ENCODE measurements at regions not wholly inside any gene's neighbourhood (a gene's known extent, or its start where the extent isn't known, plus 50 kb on each side); places are given as distances from the start of the nearest gene placed in this dataset.

GRCh38 chr12:116674643-116675183 lies 63.2 kb downstream of the SPRING1 start:
- Histone ChIP-seq H3F3A (ENCODE audit: low read length, unreplicated experiment) (no peaks in the 10 kb centered on the region), H3K4me2 (ENCODE audit: low read length) (no peak overlapping the region), H3K9me3 (ENCODE audit: low read length) (no peaks in the 10 kb centered on the region), H3K9ac (ENCODE audit: low read length) (no peak overlapping the region), H3K4me3 (ENCODE audit: low read length) (no peak overlapping the region), H3K36me3 (ENCODE audit: low read depth, low read length) (no peaks in the 10 kb centered on the region), H3K27me3 (ENCODE audit: low read length) (no peaks in the 10 kb centered on the region), H3K4me1 (ENCODE audit: insufficient read depth, low read length) (no peaks in the 10 kb centered on the region; the same call in 1 of the 2 replicates), H2AFZ (ENCODE audit: low read length) (no peak overlapping the region), H3K27ac (ENCODE audit: low read length) (no peak overlapping the region), H4K20me1 (ENCODE audit: low read length) (no peaks in the 10 kb centered on the region), H3K9me2 (replicated peaks; ENCODE audit: low read length) (no peaks in the 10 kb centered on the region), H3K79me2 (ENCODE audit: low read length) (no peaks in the 10 kb centered on the region)
- DNase-seq (no peak), ATAC-seq (no peak)
- ChIA-PET CTCF (no interaction called here), POLR2A (ENCODE audit: unreplicated experiment) (no interaction called here)
- TF ChIP-seq, protein P1, sequence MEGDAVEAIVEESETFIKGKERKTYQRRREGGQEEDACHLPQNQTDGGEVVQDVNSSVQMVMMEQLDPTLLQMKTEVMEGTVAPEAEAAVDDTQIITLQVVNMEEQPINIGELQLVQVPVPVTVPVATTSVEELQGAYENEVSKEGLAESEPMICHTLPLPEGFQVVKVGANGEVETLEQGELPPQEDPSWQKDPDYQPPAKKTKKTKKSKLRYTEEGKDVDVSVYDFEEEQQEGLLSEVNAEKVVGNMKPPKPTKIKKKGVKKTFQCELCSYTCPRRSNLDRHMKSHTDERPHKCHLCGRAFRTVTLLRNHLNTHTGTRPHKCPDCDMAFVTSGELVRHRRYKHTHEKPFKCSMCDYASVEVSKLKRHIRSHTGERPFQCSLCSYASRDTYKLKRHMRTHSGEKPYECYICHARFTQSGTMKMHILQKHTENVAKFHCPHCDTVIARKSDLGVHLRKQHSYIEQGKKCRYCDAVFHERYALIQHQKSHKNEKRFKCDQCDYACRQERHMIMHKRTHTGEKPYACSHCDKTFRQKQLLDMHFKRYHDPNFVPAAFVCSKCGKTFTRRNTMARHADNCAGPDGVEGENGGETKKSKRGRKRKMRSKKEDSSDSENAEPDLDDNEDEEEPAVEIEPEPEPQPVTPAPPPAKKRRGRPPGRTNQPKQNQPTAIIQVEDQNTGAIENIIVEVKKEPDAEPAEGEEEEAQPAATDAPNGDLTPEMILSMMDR (conservative IDR thresholded peaks at IDR 0.05; ENCODE audit: low read depth, low read length): no peak
- TF ChIP-seq EZH2phosphoT487 (IDR thresholded peaks at IDR 0.05; ENCODE audit: borderline replicate concordance, low read length) (no peak), EZH2 (IDR thresholded peaks at IDR 0.05; ENCODE audit: low read length, unreplicated experiment) (no peak)
- no TSS peak for BruUV-seq (replicated peaks)
- intact Hi-C loops (cut with micrococcal nuclease): no loop called here

GRCh38 chr12:116673681-116674111 lies 64.2 kb downstream of the SPRING1 start:
- POLR2A ChIA-PET (ENCODE audit: unreplicated experiment): no interaction called here
- CTCF ChIA-PET: no interaction called here
- peak; percentile 45 for DNase-seq

More at GRCh38 chr12:116673681-116674111, 64.2 kb downstream of the SPRING1 start:
- Histone ChIP-seq H2AFZ (ENCODE audit: low read length) (no peak overlapping the region), H3K79me2 (ENCODE audit: low read length) (no peaks in the 10 kb centered on the region), H3K27ac (ENCODE audit: low read length) (no peak overlapping the region), H3K9me2 (replicated peaks; ENCODE audit: low read length) (no peaks in the 10 kb centered on the region), H3K36me3 (ENCODE audit: low read depth, low read length) (no peaks in the 10 kb centered on the region), H3K4me1 (ENCODE audit: insufficient read depth, low read length) (no peaks in the 10 kb centered on the region; the same call in 1 of the 2 replicates), H3K4me3 (ENCODE audit: low read length) (no peak overlapping the region), H3K4me2 (ENCODE audit: low read length) (no peak overlapping the region), H4K20me1 (ENCODE audit: low read length) (no peaks in the 10 kb centered on the region), H3K27me3 (ENCODE audit: low read length) (no peaks in the 10 kb centered on the region), H3K9ac (ENCODE audit: low read length) (no peak overlapping the region), H3K9me3 (ENCODE audit: low read length) (no peaks in the 10 kb centered on the region), H3F3A (ENCODE audit: low read length, unreplicated experiment) (no peaks in the 10 kb centered on the region)
- intact Hi-C loops (cut with micrococcal nuclease): no loop called here
- no peak for TF ChIP-seq EZH2 (IDR thresholded peaks at IDR 0.05; ENCODE audit: low read length, unreplicated experiment)
- TF ChIP-seq, protein P1 (conservative IDR thresholded peaks at IDR 0.05; ENCODE audit: low read depth, low read length): peak; percentile 66
- no peak for TF ChIP-seq EZH2phosphoT487 (IDR thresholded peaks at IDR 0.05; ENCODE audit: borderline replicate concordance, low read length)
- ATAC-seq: peak; percentile 15; the same call in 1 of the 2 replicates
- BruUV-seq (replicated peaks): no TSS peak

Data from PC-3 (cell line).